ENCODE measurements at regions not wholly inside any gene's neighbourhood (a gene's known extent, or its start where the extent isn't known, plus 50 kb on each side); places are given as distances from the start of the nearest gene placed in this dataset.

DNA sequence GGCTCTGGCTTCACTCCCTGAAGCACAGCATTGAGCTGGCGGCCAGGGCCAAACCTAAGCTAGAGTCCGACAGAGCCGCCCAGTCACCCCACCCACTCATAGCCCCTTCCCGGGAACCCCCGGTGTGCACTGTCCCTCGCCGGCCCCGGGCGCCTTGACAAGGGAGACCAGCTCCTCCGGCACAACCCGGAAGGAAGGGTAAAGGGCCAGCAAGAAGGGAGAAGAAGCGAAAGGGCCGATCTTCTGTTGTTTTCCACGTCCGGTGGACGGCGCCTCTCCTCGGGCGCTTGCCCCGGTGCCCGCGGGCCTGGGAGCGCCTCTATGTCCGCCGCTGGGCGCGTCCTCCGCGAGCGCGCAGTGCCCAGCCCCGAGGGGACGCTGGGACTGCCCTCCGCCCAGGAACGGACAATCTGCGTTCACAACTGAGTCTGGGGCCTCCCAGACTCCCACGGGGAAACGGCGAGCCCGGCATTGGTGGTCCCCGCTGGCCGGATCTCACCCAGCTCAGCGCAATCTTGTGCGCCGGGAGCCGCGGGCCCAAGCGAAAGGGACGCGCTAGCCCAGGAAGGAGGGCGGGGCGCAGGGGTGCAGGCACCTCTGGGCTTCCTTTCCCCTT is 172.5 kb upstream of the MIR17HG start:
- TF ChIP-seq, protein P1, sequence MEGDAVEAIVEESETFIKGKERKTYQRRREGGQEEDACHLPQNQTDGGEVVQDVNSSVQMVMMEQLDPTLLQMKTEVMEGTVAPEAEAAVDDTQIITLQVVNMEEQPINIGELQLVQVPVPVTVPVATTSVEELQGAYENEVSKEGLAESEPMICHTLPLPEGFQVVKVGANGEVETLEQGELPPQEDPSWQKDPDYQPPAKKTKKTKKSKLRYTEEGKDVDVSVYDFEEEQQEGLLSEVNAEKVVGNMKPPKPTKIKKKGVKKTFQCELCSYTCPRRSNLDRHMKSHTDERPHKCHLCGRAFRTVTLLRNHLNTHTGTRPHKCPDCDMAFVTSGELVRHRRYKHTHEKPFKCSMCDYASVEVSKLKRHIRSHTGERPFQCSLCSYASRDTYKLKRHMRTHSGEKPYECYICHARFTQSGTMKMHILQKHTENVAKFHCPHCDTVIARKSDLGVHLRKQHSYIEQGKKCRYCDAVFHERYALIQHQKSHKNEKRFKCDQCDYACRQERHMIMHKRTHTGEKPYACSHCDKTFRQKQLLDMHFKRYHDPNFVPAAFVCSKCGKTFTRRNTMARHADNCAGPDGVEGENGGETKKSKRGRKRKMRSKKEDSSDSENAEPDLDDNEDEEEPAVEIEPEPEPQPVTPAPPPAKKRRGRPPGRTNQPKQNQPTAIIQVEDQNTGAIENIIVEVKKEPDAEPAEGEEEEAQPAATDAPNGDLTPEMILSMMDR (conservative IDR thresholded peaks at IDR 0.05; ENCODE audit: low read depth, low read length) = no peak
- TF ChIP-seq EZH2 (IDR thresholded peaks at IDR 0.05; ENCODE audit: borderline replicate concordance, low read depth, low read length, poor library complexity, severe bottlenecking) = no peak

Data from A673 (cell line).